Activated CD4-positive, CD25-positive, alpha-beta regulatory T cell treated with anti-CD3 and anti-CD28 coated beads, Interleukin-2, amount 50 U/mL, for 72 hours (primary cell): ENCODE measurements at regions not wholly inside any gene's neighbourhood (a gene's known extent, or its start where the extent isn't known, plus 50 kb on each side); places are given as distances from the start of the nearest gene placed in this dataset.
"Not testable (repeated sequence)": the region's sequence is repeated elsewhere in the genome, so short reads cannot be mapped to it uniquely, and the experiment has no call there.

Source experiments
- DNase-seq: peaks from one replicate; pipeline ENCODE4 v3.0.0; 2021

DNA sequence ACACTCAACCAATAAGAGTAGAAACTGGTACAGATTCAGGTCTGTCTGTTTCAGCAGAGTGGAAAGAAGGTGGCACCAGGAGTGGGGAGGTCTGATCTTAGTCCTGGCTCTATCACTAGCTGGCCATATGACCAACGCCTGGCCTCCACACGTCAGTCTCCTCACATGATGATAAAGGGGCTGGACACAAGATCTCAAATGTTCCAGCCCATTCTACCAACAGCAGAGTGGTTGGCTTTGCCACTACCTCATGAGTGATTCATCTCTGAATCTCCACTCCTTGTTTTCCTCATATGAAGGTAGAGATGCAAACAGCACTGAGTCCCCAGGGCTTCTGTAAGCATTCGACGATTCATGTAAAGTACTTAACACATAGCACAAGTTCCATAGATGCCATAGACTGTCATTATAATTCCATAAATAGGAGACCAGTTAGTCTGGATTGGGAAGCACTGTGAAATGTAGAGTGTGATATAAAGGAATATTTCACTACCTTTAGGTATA lies 281.9 kb upstream of the ASIC2 start:
- DNase-seq, result no peak

DNA sequence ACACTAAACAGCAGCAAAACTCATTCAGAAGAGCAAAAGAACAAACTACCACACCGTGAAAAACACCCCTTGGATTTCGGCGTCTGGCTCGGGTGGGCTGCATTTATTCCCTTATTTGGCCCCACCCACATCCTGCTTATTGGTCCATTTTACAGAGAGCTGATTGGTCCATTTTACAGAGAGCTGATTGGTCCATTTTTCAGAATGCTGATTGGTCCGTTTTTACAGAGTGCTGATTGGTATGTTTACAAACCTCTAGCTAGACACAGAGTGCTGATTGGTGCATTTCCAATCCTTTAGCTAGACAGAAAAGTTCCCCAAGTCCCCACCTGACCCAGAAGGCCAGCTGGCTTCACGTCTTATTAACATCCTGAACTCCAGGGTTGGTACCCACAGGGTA lies 286.6 kb upstream of the ASIC2 start:
- not testable (repeated sequence) for DNase-seq

DNA sequence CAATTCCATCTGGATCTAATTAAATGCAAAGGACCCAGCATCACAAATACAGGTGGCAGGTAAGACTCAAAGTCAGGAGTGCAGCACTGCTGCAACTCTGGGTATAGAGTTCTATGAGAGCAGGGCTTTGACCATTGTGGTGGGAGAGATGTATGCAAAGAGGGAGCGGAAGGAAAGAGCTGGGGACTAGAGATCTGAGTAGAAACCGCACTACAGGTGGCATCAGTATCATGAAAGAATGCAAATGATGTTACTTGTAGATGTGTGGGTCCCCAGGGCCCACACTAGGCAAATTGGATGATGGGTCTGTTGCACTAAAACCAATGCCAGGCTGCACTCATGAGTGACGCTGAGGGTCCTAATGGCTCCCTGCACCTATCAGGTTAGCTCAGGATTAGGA lies 287.1 kb upstream of the ASIC2 start:
- no peak for DNase-seq

DNA sequence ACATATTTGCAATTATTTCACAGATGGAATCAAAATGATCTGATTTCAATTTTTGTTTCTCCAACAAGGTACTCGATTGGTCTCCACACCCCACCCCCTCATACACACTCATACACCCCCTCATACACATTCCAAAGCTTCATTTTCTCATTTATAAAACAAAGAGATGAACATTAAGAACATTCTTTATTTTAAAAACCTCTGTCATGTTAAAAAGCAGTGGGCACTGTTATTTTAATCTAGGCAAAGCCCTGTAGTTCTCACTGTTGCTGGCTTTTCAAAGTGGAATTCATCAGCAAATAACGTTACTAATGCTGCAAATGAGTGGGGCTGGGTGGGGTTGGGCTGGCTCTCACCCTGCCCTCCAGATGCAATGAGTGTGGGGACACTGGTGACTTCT lies 289.6 kb upstream of the ASIC2 start:
- no peak for DNase-seq

DNA sequence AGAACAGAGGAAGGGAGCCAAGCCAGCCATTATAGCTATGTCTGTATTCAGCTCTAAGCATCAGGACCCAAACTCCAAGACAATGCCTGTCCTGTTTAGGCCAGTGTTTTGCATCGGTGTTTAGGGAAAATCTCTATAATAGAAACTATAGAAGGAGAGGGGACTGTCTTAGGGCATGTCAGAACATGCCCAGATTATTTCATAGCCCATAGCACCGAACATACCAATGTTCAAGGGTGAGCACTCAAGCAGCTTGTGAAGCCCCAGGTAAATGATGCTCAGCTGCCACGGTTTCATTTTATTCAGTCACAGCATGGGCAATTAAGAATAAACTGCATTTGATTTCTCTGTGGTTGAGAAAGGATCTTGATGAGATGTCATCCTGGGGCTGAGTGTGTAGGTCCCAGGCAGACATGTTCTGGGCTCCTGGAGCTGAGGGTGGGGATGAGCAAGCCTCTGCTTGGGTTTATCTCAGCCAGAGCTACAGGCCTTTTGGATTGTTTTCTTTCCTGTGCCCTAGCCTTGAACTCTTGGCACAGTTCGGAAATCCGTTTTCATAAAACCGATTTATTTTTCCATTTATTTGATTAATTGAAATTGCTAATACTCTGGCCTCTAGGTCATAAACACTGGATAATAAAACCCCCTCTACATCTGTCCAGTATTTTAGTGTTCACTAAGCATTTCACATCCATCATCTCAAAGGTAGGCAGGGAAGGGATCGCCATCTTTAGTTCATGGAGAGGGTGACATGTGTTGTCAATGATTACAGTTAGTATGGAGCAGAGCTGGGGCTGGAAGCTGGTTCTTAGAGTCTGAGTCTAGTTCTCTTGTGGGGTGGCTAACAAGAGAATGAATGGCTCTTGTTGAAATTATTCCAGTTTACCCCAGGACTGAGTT lies 290.7 kb upstream of the ASIC2 start:
- DNase-seq, result no peak

DNA sequence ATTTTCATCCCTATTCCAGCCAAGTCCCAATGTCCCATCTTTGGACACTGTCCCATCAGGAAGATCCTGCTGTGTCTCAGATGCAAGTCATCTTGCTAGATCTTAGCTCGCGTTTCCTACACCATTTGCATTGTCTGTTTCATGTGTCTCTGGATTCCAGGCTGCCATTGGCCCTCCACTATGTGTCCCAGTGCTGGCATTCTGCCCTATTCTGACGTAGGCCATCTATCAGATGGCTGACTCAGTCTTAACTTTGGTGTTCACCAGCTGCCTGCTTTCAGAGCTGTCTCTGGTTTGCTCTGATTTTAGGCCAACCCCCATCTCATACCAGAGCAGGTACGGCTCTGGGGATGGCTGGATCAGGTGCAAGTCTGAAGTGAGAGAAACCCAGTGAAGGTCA lies 300.9 kb upstream of the ASIC2 start:
- DNase-seq, result no peak

DNA sequence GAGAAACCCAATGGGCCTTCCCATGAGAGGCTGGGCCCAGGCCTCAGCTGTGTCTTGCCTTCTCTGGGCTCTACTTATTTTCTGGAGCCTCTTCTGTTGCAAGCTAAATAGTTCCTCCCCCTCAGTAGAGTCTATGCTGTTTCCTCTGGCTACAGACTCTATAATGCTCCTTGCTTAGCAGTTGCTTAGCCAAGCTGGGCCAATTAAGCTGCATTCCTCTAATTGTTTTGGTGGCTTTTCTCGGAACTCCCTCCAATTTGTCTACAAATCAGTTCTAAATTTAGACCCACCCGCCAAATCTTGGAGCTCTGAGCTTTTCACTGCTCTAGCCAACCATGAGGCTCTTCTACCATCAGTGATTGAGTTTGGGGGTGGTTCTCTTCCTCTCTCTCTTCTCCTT lies 302.7 kb upstream of the ASIC2 start:
- DNase-seq, result no peak

DNA sequence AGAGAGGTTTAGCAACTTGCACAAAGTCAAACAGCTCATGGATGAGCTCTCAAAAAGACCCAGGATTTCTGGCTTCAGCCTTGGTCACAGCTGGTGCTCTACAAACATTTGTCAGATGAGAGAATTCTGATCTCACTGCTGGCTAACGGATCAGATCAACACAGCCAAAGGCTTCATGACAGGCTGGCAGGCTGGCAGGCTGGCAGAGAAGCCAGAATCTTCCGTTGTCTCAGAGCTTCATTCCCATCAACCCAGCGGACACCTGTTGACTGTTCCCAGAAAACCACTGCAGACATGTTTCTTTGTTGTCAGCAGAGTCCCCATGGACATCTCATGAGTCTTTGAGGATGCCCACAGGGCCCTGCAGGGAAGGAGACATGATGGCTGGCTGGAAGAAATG lies 303.8 kb upstream of the ASIC2 start:
- DNase-seq, result no peak

DNA sequence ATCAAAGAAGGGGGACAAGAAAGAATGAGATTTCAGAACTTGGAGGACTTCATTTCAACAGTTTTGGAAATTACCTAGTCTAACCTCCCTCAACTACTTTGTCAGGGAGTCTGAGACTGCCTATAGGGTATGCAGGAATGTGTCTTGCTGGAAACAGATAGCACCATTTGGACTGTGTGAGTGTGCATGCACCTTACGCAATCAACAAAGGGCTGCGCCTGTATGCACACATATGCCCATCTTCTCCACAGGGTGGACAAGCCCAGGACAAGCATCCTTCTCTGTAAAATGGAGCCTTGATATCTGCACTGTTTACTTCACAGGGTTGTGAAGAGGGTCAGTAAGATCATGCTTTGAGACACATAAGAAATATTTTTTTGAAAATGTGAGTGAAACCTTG lies 305.7 kb upstream of the ASIC2 start:
- no peak for DNase-seq

DNA sequence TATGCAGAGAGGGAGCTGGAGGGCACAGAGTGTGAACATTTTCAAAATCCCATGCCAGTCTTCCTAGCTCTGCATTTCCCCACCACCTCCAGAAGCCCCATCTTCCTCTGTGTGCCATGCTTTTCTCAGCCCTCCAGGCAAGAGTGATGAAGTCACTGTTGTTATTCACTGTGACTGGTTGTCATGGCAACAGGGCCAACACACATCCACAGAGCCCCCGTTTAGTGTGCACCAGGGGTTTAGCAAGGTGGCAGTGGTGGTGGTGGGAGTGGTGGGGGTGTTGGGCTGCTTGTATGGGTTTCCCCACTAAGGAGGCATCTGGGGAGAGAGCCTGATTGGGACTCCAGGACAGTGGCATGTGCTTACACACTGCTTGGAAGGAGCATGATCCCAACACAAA lies 309.9 kb upstream of the ASIC2 start:
- DNase-seq, result no peak

DNA sequence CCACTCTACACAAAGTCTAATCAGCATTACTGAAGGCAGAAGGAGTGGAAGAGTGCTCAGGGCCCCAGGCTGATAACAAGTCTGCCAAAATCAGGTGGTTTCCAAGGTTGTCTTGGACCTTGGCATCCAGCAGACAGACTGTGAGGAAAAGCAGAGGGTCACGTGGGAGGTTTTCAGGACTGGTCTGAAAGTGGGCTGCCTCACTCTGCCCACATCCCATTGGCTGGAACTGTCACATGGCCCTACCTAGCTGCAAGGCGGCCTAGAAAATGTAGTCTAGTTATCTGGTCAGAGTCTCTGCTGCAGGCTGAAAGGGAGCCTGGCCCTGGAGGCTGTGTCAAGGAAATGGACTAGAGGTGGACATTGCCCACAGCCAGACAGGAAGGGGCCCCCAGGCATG lies 310.7 kb upstream of the ASIC2 start:
- no peak for DNase-seq

DNA sequence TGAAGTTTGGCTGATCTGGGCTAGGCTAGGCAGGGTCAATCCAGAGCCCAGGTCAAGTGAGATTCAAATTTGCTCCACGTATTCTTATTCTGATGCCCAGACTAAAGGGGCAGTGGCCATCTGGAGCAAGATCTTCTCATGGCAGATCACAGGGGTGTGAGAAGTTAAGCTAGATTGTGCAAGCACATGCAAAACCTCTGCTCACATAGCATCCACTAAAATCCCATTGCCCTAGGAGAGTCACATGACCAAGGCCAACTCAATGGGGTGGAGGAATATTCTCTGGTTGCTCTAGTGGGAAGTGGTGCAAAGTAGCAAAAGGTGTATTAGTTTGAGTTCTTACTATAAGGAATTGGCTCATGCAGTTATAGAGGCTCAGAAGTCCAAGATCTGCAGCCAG lies 318.4 kb upstream of the ASIC2 start:
- DNase-seq, result no peak

DNA sequence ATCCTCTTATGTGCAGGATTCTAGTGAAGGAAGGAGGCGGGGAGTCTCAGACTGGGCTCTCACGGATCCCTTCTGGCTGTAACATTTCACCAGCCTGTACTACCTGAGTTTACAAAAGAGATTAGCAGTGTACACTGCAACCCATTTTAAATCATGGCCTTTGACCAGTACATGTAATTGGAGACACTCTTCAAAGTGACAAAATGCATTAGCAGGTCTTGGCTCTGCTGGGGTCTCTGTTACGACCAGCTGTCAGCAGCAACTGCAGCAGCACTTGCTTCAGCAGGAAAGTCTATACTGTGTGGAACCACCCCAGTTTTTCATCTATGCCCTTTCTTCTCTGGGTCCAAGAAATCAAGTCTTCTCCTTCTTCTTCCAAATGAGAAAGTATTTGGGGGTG lies 322.8 kb upstream of the ASIC2 start:
- DNase-seq, result no peak

DNA sequence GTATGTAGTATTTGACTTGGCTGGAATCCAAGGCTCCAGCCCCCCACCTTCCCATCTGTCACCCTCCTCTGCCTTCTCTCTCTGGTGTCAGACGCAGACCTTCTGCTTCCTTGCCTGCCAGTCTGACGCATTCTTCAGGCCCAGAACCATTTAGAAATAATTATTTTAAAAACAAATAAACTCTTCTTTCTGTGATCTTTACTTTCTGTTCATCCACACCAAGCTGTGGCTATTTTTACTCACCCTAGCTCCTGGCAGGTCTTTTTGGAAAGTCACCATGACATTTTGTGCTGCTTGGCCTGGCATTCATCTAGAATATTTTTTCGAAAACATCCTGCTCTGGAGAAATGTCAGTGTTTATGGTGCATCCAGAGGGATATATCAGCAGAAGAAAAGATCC lies 330.7 kb upstream of the ASIC2 start:
- no peak for DNase-seq

DNA sequence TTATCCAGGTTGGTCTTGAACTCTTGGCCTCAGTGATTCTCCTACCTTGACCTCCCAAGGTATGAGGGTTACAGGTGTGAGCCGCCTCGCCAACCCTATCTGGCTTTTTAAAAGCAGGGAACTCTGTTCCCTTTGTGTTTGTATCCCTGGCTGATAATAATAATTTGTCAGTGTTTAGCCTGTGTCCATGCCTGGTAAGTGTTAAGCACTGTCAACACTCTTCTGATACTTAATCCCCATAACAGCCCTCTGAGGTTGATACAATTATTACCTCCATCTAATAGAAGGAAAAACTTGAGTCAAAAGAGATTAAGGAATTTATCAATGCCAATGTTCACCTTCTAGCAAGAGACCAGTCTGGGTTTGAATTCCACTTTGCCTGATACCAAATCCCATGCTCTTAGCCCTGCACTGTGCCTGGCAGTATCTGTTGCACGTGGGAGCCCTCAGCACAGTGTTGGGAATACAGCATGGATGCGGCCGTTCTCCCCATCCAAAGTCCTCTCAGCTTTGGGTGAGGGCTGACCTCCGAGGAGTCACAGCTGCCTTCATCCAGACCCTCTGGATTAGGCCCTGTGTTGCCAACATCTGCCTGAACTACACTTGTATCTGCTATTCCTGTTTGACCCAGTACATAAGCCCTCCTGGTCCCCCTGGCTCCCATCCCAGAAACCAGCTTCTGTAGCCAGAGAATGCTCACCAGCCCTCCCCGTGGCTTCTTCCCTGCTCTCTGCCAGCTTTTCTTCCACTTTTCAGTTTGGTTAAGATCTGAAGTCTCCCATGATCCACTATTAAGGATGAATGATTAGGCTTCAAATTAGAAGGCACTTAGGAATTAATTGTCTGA lies 335.6 kb upstream of the ASIC2 start:
- no peak for DNase-seq

DNA sequence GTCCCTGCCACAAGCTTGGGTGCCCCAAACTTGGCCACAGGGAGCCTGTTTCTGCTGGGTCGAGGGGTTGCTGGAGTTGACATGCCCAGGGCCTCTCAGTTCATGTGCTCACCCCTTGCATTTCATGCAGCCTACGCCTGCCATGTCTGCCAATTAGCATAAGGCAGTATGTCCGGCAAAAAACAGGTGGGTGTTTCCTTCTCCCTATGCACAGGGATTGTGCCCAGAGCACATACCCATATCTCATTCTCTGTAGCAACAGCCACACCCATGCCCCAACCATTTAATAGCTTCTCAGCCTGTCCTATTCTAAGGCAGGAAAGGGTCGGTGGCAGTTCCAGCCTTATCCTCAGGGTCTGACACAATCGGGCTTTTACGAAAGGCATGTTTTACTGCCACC lies 340.4 kb upstream of the ASIC2 start:
- no peak for DNase-seq

DNA sequence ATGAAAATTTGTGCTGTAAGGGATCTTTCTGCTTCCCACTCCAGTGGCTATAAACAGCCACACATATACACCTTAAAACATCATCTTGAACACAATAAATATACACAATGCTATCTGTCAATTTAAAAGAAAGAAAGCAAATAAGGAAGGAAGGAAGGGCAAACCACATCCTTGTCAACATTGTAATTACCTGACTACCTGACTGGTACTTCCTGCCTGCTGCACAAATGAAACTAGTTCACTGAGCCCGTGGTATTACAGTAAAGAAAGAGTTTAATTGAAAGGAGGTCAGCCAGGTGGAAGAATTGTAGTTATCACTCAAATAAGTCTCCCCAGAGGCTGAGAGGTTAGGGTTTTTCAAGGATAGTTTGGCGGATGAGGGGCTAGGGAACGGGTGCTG lies 344.4 kb upstream of the ASIC2 start:
- no peak for DNase-seq

DNA sequence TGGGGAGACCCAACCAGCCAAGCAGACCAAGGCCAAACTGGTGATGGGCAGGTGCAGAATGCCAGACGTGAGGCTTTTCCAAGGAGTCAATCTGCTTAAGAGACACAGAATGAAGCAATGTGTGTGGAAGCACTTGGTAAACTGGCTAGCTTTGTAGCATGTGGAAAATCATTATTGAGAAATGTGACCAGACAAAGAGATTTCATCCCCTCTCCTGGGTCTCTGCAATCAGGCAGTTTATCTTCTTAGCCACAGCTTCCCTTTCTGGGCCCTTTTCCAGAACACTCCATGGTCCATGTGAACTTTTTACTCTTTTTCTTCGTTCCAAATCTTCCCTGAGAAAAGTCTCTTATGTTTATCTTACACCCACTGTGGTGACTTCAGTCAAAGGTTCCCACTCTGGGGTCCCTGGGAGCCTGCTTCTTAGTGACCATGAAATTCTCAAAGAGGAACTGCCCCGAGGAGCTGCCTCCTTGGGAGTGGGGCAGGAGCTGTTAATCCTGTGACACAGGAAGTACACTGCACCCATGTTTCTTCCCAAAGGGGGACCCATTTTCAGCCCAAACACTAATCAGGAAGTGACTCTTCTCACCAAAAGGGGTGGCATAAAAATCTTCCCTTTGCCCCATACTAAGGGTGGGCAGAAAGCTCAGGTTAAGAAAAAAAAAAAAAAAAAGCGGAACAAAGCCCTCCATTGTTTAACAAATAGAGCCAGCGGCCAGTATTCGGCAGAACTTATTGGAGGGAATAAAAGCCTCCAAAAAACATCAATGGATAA lies 346.2 kb upstream of the ASIC2 start:
- DNase-seq, result no peak

DNA sequence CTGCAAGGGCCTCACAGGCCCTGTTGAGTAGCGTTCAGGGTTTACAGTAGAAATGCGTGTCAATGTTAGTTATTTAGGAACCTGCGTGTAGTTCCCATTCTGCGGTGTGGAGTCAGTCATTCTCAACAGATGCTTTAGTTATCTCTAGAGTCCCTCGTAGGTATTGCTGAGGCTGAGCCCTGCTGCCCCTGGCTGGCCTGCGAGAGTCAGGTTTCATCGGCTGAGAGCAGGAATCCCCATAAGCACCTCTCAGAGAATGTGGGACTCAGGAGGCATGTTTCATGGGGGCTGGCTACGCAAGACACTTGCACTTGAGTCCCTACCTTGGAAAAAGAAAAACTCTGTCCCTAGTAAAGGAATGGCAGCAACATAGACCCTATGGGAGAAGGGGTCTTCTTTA lies 347.5 kb upstream of the ASIC2 start:
- DNase-seq, result no peak

DNA sequence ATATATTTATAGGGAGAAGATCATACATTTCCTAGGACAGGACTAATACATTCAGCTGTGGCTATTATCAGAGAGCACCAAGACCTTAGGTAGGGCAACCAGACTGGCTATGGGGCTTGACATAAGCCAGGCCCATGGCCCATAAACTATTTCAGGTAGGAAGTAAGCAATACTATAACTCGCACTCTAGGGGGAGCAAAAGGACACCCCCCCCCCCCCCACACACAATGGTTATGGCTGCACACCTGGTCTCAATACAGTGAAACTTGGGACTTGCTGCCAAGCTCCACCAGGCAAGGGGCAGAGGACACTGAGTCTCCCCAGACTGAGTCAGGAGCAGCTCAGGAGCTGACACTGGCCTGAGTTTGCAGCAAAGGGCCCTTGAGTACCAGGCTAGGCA lies 348.9 kb upstream of the ASIC2 start:
- DNase-seq, result no peak

DNA sequence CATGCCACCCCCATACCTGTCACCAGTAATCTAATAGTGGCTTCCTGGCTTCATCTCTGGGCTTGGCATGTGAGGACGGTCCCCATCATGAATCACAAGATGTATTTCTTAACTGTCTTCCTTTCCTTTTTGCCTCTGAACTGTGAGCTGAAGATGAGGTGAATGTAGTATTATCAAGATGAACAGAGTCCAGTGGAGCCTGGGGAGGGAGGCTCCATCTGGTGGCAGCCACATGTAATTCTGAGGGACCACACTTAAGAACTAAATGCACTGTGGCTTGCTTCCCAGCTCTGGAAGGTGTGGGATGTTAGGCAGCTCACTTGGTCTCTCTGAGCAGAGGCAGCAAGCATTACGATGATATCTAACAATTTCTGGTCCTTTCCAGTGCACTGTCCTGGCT lies 354.9 kb upstream of the ASIC2 start:
- no peak for DNase-seq

DNA sequence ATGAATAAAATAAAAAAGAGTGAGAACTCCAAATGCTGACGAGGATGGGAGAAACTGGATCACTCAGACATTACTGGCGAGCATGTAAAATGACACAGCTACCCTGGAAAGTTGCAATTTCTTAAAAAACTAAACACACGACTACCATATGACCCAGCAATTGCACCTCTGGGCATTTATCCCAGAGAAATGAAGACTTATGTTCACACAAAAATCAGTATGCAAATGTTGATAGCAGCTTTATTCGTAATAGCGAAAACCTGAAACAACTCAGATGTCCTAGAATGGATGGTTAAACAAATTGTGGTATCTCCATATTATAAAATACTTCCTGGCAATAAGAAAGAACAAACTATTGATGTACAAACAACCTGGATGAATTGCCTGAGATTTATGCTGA lies 357.2 kb upstream of the ASIC2 start:
- DNase-seq, result no peak

DNA sequence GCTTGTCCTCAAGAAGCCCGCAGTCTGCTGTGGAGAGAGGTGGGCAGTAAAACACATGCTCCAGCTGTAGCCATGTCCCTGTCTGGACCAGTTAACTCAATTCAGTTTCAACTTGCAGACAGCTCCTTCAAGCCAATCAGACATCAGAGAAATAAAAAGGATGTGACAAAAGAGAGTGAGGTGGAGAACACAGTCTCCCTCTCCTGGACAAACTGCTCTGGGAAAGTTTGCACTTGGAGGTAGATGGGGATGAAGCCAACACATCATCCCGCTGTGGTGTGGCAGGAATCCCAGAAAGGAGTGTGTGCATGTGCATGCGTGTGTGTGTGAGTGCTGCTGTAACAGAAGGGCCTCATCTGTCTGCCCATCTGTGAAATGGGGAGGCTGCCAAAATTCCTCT lies 358.6 kb upstream of the ASIC2 start:
- no peak for DNase-seq
